ENCODE measurements at regions not wholly inside any gene's neighbourhood (a gene's known extent, or its start where the extent isn't known, plus 50 kb on each side); places are given as distances from the start of the nearest gene placed in this dataset.

DNA sequence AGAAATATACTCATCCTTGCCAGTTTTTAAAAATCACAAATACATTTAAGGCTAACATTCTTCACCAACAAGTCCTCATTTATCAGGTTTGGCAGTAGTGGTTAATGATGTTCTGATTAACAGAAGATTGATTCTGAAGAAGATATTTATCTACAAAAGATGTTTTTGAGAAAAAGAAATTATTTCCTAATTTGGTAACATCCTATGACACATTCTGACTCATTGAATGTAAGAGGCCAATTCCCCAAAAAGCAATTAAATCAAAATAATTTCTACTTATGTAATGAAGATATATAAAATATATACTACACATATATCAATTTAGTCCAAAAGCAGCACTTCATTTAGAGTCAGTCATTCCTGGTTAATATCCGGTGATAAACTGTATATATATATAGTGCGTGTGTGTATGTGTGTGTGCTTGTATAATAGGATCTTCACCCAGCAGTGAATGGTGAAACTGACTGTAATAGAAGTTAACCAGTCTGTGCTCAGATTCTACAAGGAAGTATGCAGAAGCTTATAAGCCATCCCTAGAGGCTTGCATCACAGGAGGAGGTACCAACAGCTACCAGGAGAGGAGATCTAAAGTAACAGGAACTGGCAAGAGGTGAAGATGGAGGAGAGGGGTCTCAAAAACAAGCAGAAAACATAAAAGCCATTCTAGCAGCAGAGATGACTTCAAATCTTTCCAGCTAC is 82.9 kb upstream of the MARCKS start:
- Histone ChIP-seq H3K4me1 (ENCODE audit: low read length) (no peaks in the 10 kb centered on the region), H3K9me3 (replicated peaks; ENCODE audit: insufficient read depth, low read length) (no peaks in the 10 kb centered on the region), H3K4me2 (ENCODE audit: low read depth, low read length) (no peak overlapping the region), H3K36me3 (replicated peaks; ENCODE audit: insufficient read depth, low read length) (no peaks in the 10 kb centered on the region), H3K27ac (ENCODE audit: low read length) (no peak overlapping the region), H3K79me2 (ENCODE audit: low read length) (no peaks in the 10 kb centered on the region), H3K4me3 (ENCODE audit: low read length) (no peak overlapping the region), H3F3A (ENCODE audit: insufficient read depth, low read length) (no peaks in the 10 kb centered on the region), H3K9me2 (replicated peaks; ENCODE audit: insufficient read depth, low read length) (no peaks in the 10 kb centered on the region), H2AFZ (ENCODE audit: low read length) (no peak overlapping the region), H3K27me3 (replicated peaks; ENCODE audit: insufficient read depth, low read length) (no peaks in the 10 kb centered on the region), H4K20me1 (ENCODE audit: insufficient read depth, low read length) (no peaks in the 10 kb centered on the region), H3K9ac (ENCODE audit: low read length) (no peak overlapping the region)
- no peak for DNase-seq
- TF ChIP-seq, protein P1, sequence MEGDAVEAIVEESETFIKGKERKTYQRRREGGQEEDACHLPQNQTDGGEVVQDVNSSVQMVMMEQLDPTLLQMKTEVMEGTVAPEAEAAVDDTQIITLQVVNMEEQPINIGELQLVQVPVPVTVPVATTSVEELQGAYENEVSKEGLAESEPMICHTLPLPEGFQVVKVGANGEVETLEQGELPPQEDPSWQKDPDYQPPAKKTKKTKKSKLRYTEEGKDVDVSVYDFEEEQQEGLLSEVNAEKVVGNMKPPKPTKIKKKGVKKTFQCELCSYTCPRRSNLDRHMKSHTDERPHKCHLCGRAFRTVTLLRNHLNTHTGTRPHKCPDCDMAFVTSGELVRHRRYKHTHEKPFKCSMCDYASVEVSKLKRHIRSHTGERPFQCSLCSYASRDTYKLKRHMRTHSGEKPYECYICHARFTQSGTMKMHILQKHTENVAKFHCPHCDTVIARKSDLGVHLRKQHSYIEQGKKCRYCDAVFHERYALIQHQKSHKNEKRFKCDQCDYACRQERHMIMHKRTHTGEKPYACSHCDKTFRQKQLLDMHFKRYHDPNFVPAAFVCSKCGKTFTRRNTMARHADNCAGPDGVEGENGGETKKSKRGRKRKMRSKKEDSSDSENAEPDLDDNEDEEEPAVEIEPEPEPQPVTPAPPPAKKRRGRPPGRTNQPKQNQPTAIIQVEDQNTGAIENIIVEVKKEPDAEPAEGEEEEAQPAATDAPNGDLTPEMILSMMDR (IDR thresholded peaks at IDR 0.05; ENCODE audit: low read length): no peak
- TF ChIP-seq EZH2 (optimal IDR thresholded peaks at IDR 0.05; ENCODE audit: low read depth, low read length): no peak
- no peak for TF ChIP-seq EZH2phosphoT487 (IDR thresholded peaks at IDR 0.05; ENCODE audit: low read length)

DNA sequence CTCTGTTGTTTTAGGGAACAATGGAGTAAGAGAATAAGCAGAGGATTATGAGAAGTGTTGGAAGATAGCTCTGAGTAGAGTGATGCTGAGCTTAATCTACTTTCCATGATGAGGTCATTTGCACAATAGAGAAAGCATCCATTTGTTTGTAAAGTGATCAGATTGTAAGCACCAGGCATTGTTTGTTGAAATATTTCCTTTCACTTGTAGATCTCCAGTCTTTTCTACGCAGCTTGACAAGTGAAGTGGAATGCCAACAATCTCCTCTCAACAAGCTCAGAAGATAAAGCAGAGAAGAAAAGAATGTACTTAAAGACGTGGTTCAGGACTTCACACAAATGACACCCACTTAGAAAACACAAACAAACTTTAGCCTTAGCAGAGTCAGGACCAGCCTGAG is 80.1 kb upstream of the MARCKS start:
- Histone ChIP-seq H3K4me2 (ENCODE audit: low read depth, low read length) (no peak overlapping the region), H3K79me2 (ENCODE audit: low read length) (no peaks in the 10 kb centered on the region), H3K36me3 (replicated peaks; ENCODE audit: insufficient read depth, low read length) (no peaks in the 10 kb centered on the region), H3K27ac (ENCODE audit: low read length) (no peak overlapping the region), H3K4me1 (ENCODE audit: low read length) (no peaks in the 10 kb centered on the region), H3K4me3 (ENCODE audit: low read length) (no peak overlapping the region), H3K27me3 (replicated peaks; ENCODE audit: insufficient read depth, low read length) (no peaks in the 10 kb centered on the region), H3F3A (ENCODE audit: insufficient read depth, low read length) (no peaks in the 10 kb centered on the region), H2AFZ (ENCODE audit: low read length) (no peak overlapping the region), H3K9me3 (replicated peaks; ENCODE audit: insufficient read depth, low read length) (no peaks in the 10 kb centered on the region), H4K20me1 (ENCODE audit: insufficient read depth, low read length) (no peaks in the 10 kb centered on the region), H3K9ac (ENCODE audit: low read length) (no peak overlapping the region), H3K9me2 (replicated peaks; ENCODE audit: insufficient read depth, low read length) (no peaks in the 10 kb centered on the region)
- TF ChIP-seq EZH2 (optimal IDR thresholded peaks at IDR 0.05; ENCODE audit: low read depth, low read length) (no peak), EZH2phosphoT487 (IDR thresholded peaks at IDR 0.05; ENCODE audit: low read length) (no peak)
- TF ChIP-seq, protein P1 (IDR thresholded peaks at IDR 0.05; ENCODE audit: low read length): no peak
- DNase-seq: no peak

DNA sequence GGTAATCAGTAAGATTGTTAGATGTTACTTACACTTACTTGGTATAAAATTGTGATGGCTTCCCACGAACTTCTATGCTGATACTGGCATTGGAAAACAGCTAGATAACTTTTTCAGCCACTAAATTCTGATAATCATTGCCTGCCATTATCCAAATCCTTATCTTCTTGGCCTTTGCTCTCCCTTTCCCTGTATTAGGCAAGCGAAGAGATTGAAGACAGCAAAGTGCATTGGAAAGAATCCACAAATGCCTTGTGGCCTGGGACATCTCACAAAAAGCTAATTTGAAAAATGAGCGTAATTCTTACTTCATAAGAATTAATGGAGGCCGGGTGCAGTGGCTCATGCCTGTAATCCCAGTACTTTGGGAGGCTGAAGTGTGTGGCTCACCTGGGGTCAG is 79.5 kb upstream of the MARCKS start:
- DNase-seq: no peak

More for the DNA sequence above, 79.5 kb upstream of the MARCKS start:
- H3K79me2 ChIP-seq (ENCODE audit: low read length): no peaks in the 10 kb centered on the region
- H3K4me3 ChIP-seq (ENCODE audit: low read length): no peak overlapping the region
- H3K9me2 ChIP-seq (replicated peaks; ENCODE audit: insufficient read depth, low read length): no peaks in the 10 kb centered on the region
- no peak overlapping the region for H3K4me2 ChIP-seq (ENCODE audit: low read depth, low read length)
- no peak overlapping the region for H3K9ac ChIP-seq (ENCODE audit: low read length)
- H3K4me1 ChIP-seq (ENCODE audit: low read length): no peaks in the 10 kb centered on the region
- no peaks in the 10 kb centered on the region for H3F3A ChIP-seq (ENCODE audit: insufficient read depth, low read length)
- no peak overlapping the region for H2AFZ ChIP-seq (ENCODE audit: low read length)
- H3K27me3 ChIP-seq (replicated peaks; ENCODE audit: insufficient read depth, low read length): no peaks in the 10 kb centered on the region
- H3K36me3 ChIP-seq (replicated peaks; ENCODE audit: insufficient read depth, low read length): no peaks in the 10 kb centered on the region
- H4K20me1 ChIP-seq (ENCODE audit: insufficient read depth, low read length): no peaks in the 10 kb centered on the region
- TF ChIP-seq EZH2phosphoT487 (IDR thresholded peaks at IDR 0.05; ENCODE audit: low read length) (no peak), EZH2 (optimal IDR thresholded peaks at IDR 0.05; ENCODE audit: low read depth, low read length) (no peak)
- TF ChIP-seq, protein P1 (IDR thresholded peaks at IDR 0.05; ENCODE audit: low read length): no peak
- no peaks in the 10 kb centered on the region for H3K9me3 ChIP-seq (replicated peaks; ENCODE audit: insufficient read depth, low read length)
- no peak overlapping the region for H3K27ac ChIP-seq (ENCODE audit: low read length)

All from MM.1S (cell line).